Endothelial cell of umbilical vein (primary cell): ENCODE measurements at regions not wholly inside any gene's neighbourhood (a gene's known extent, or its start where the extent isn't known, plus 50 kb on each side); places are given as distances from the start of the nearest gene placed in this dataset.

Source experiments
- BruUV-seq: library from RNA; stranded (reverse); fragments of 400-500 nt; replicated peaks from 2 replicates; lab custom pipeline; 2021; lab: Mats Ljungman, UMichigan
- CTCF ChIA-PET: fragments of 300-600, 350-600 bp; sonication (Branson Sonifier 250); formaldehyde crosslinking; loops from one replicate; lab custom pipeline; 2021; ENCODE audit warnings: antibody characterized with exemption, inconsistent platforms; lab: Charles Lee
- POLR2A ChIA-PET: fragments of 300-600, 350-600 bp; sonication (Branson Sonifier 250); formaldehyde crosslinking; loops from one replicate; lab custom pipeline; 2021; ENCODE audit warnings: antibody characterized with exemption, inconsistent platforms; lab: Charles Lee
- DNase-seq: peaks from one replicate; pipeline ENCODE4 v3.0.0-alpha.2; 2011; ENCODE audit warnings: low read depth, low spot score
- FAIRE-seq: peaks from 2 replicates; lab custom pipeline; 2011; peaks lifted over from hg19 to GRCh38; lab: Jason Lieb, UNC
- H2AFZ ChIP-seq: 2 replicates; pipeline ENCODE4 v1.6.0; 2012; ENCODE audit warnings: low read depth, low read length, control low read depth, inconsistent platforms
- H3K27ac ChIP-seq: 2 replicates; pipeline ENCODE4 v1.5.1; 2011; ENCODE audit warnings: low read depth, mild to moderate bottlenecking, control low read depth, low read length, moderate library complexity; ENCODE audit not compliant: insufficient read depth
- H3K27me3 ChIP-seq, 2 experiments: 2 replicates each; pipeline versions ENCODE4 v1.6.0 to v1.6.1; 2011; ENCODE audit warnings: low read length in 2 of 2, mixed read lengths in 1 of 2; ENCODE audit not compliant: control insufficient read depth in 2 of 2, insufficient read depth in 2 of 2
- H3K36me3 ChIP-seq, 2 experiments: 2 replicates in 1 of 2; 3 replicates in 1 of 2; pipeline ENCODE4 v1.5.1; 2011; ENCODE audit warnings: low read length in 2 of 2, mild to moderate bottlenecking in 1 of 2, moderate library complexity in 1 of 2; ENCODE audit not compliant: control insufficient read depth in 2 of 2, insufficient read depth in 2 of 2; ENCODE audit errors: extremely low read depth in 1 of 2
- H3K4me1 ChIP-seq: 3 replicates; pipeline ENCODE4 v1.5.1; 2011; ENCODE audit warnings: mild to moderate bottlenecking, low read length; ENCODE audit not compliant: control insufficient read depth, insufficient read depth; ENCODE audit errors: extremely low read depth
- H3K4me2 ChIP-seq: 2 replicates; pipeline ENCODE4 v1.6.1; 2011; ENCODE audit warnings: low read length, control low read depth, mixed read lengths; ENCODE audit not compliant: insufficient read depth
- H3K4me3 ChIP-seq, 3 experiments: fragments of 200-600 bp in 1 of 3; sonication (generic), shearing (Covaris generic) in 1 of 3; replicated peaks in 1 of 3; 2 replicates each; pipeline ENCODE4 v1.5.1; 2011 to 2016; ENCODE audit warnings: control low read depth in 3 of 3, low read length in 3 of 3, mild to moderate bottlenecking in 2 of 3, inconsistent platforms in 1 of 3, low read depth in 1 of 3, moderate library complexity in 1 of 3; ENCODE audit not compliant: insufficient read depth in 1 of 3
- H3K79me2 ChIP-seq: 2 replicates; pipeline ENCODE4 v1.6.0; 2012; ENCODE audit warnings: low read length, inconsistent platforms; ENCODE audit not compliant: control insufficient read depth, insufficient read depth
- H3K9ac ChIP-seq: replicated peaks from 2 replicates; pipeline ENCODE3; 2011; ENCODE audit warnings: low read length, control low read depth; ENCODE audit not compliant: insufficient read depth; ENCODE audit errors: extremely low read depth
- H3K9me1 ChIP-seq: replicated peaks from 3 replicates; pipeline ENCODE4 v1.6.0; 2011; ENCODE audit warnings: mild to moderate bottlenecking, low read length; ENCODE audit not compliant: control insufficient read depth, insufficient read depth; ENCODE audit errors: extremely low read depth
- H3K9me3 ChIP-seq: replicated peaks from 2 replicates; pipeline ENCODE4 v1.5.1; 2012; ENCODE audit warnings: low read length, inconsistent platforms; ENCODE audit not compliant: control insufficient read depth, insufficient read depth
- H4K20me1 ChIP-seq: replicated peaks from 2 replicates; pipeline ENCODE3; 2011; ENCODE audit warnings: mild to moderate bottlenecking, low read length; ENCODE audit not compliant: control insufficient read depth, insufficient read depth; ENCODE audit errors: extremely low read depth
- CTCF ChIP-seq, 2 donors: IDR thresholded peaks; 1 replicate in 1 of 2; 2 replicates in 1 of 2; pipeline ENCODE4 v1.5.1; 2011; ENCODE audit warnings: low read length in 2 of 2, mild to moderate bottlenecking in 2 of 2, moderate library complexity in 2 of 2, control low read depth in 1 of 2, inconsistent platforms in 1 of 2, low read depth in 1 of 2; ENCODE audit not compliant: insufficient read depth in 1 of 2; ENCODE audit errors: extremely low read depth in 1 of 2
- EZH2 ChIP-seq: IDR thresholded peaks from 2 replicates; pipeline ENCODE4 v1.6.1; 2012; ENCODE audit warnings: borderline replicate concordance, low read depth, mild to moderate bottlenecking, moderate library complexity, low read length, inconsistent platforms; ENCODE audit not compliant: severe bottlenecking
- FOS ChIP-seq: IDR thresholded peaks from 2 replicates; pipeline ENCODE4 v1.6.1; 2011; ENCODE audit warnings: mild to moderate bottlenecking, low read length, moderate library complexity, borderline replicate concordance; ENCODE audit not compliant: insufficient read depth
- GATA2 ChIP-seq: IDR thresholded peaks from 2 replicates; pipeline ENCODE4 v1.7.0; 2011; ENCODE audit warnings: low read depth, mild to moderate bottlenecking, moderate library complexity, mixed read lengths, low read length; ENCODE audit not compliant: insufficient read length, insufficient read depth
- JUN ChIP-seq: IDR thresholded peaks from 2 replicates; pipeline ENCODE4 v1.6.1; 2011; ENCODE audit warnings: borderline replicate concordance, low read depth; ENCODE audit not compliant: insufficient read length, insufficient read depth
- MAX ChIP-seq: IDR thresholded peaks from 2 replicates; pipeline ENCODE4 v1.6.1; 2011; ENCODE audit not compliant: insufficient read depth, insufficient read length
- MYC ChIP-seq: IDR thresholded peaks from one replicate; pipeline ENCODE4 v1.6.1; 2011; ENCODE audit warnings: mild to moderate bottlenecking, low read depth, low read length
- POLR2A ChIP-seq: IDR thresholded peaks from 2 replicates; pipeline ENCODE4 v1.6.1; 2012; ENCODE audit warnings: low read depth, mild to moderate bottlenecking, control low read depth, low read length
- POLR2AphosphoS5 ChIP-seq: IDR thresholded peaks from 2 replicates; pipeline ENCODE4 v1.6.1; 2012; ENCODE audit warnings: low read depth, mild to moderate bottlenecking, control low read depth, low read length, moderate library complexity; ENCODE audit not compliant: insufficient read depth
- dilution Hi-C: fragments of 300-500 bp; cut with MboI; formaldehyde crosslinking; loops from one replicate; pipeline ENCODE4 v1.15.0; 2019; ENCODE audit warnings: low sequenced_read_pairs; ENCODE audit not compliant: extremely low pct_ligation_motif_present
- intact Hi-C: fragments of 100-400 bp; cut with micrococcal nuclease; formaldehyde crosslinking; loops from one replicate; pipeline ENCODE4 v1.10.0; 2022

- Histone ChIP-seq H3K9me1 (no peaks in the 10 kb centered on the region), H3K79me2 (no peaks in the 10 kb centered on the region), H4K20me1 (no peaks in the 10 kb centered on the region), H3K36me3 (no peaks in the 10 kb centered on the region), H3K4me2 (no peak overlapping the region), H3K9ac (no peak overlapping the region), H3K9me3 (no peaks in the 10 kb centered on the region), H3K27ac (no peak overlapping the region), H2AFZ (no peak overlapping the region), H3K27me3 (no peaks in the 10 kb centered on the region), H3K4me3 (no peak overlapping the region), H3K4me1 (no peaks in the 10 kb centered on the region)
- ChIA-PET POLR2A (no interaction called here), CTCF (no interaction called here)
- no TSS peak for BruUV-seq
- dilution Hi-C loops: no loop called here
- no peak for FAIRE-seq
- no peak for DNase-seq
- intact Hi-C loops: no loop called here
- no peak for TF ChIP-seq CTCF (IDR thresholded peaks at IDR 0.05; ENCODE audit: extremely low read depth in 1 of 2, insufficient read depth in 1 of 2, low read depth in 1 of 2, low read length in 2 of 2)
- no peak for TF ChIP-seq POLR2A
- no peak for TF ChIP-seq GATA2
- TF ChIP-seq FOS: no peak
- no peak for TF ChIP-seq EZH2
- TF ChIP-seq MYC: no peak
- no peak for TF ChIP-seq JUN
- TF ChIP-seq POLR2AphosphoS5: no peak
- TF ChIP-seq MAX: no peak
These were observed 437.2 kb upstream of the ID2 start for GRCh38 chr2:8244639-8245038.
